SIG-M5 treated with dmso at 0.1 percent for 504 hours (cell line): ENCODE measurements at regions not wholly inside any gene's neighbourhood (a gene's known extent, or its start where the extent isn't known, plus 50 kb on each side); places are given as distances from the start of the nearest gene placed in this dataset.
"Not testable (repeated sequence)": the region's sequence is repeated elsewhere in the genome, so short reads cannot be mapped to it uniquely, and the experiment has no call there.

Experiments
- DNase-seq: peaks from one replicate; lab custom pipeline; 2025; ENCODE audit not compliant: unreplicated experiment; lab: John Stamatoyannopoulos, UW

- no peak for DNase-seq
Observed at GRCh38 chr2:186348200-186348599, 137.9 kb upstream of the ZC3H15 start.

- DNase-seq, result peak; percentile 11
Observed at GRCh38 chr2:186349508-186349907, 136.6 kb upstream of the ZC3H15 start.

GRCh38 chr2:186354160-186354559 lies 131.9 kb upstream of the ZC3H15 start:
- DNase-seq, result not testable (repeated sequence)

- DNase-seq, result no peak
Observed at GRCh38 chr2:186365406-186365805, 120.7 kb upstream of the ZC3H15 start.

- DNase-seq, result no peak
Observed at GRCh38 chr2:186379052-186379451, 107.0 kb upstream of the ZC3H15 start.

GRCh38 chr2:186380805-186381204 lies 105.3 kb upstream of the ZC3H15 start:
- no peak for DNase-seq

- DNase-seq, result no peak
Observed at GRCh38 chr2:186381573-186381972, 104.5 kb upstream of the ZC3H15 start.

- DNase-seq, result peak; percentile 3
Observed at GRCh38 chr2:186382932-186383331, 103.1 kb upstream of the ZC3H15 start.

- no peak for DNase-seq
Observed at GRCh38 chr2:186384226-186384625, 101.8 kb upstream of the ZC3H15 start.

- not testable (repeated sequence) for DNase-seq
Observed at GRCh38 chr2:186385638-186386201, 100.3 kb upstream of the ZC3H15 start.

GRCh38 chr2:186399082-186399644 lies 86.9 kb upstream of the ZC3H15 start:
- no peak for DNase-seq

GRCh38 chr2:186405842-186406241 lies 80.2 kb upstream of the ZC3H15 start:
- no peak for DNase-seq

GRCh38 chr2:186407611-186408010 lies 78.4 kb upstream of the ZC3H15 start:
- DNase-seq, result no peak

GRCh38 chr2:186410802-186411201 lies 75.3 kb upstream of the ZC3H15 start:
- no peak for DNase-seq

- no peak for DNase-seq
Observed at GRCh38 chr2:186422226-186422625, 63.8 kb upstream of the ZC3H15 start.

- no peak for DNase-seq
Observed at GRCh38 chr2:186423481-186423880, 62.6 kb upstream of the ZC3H15 start.

GRCh38 chr2:186424265-186424664 lies 61.8 kb upstream of the ZC3H15 start:
- no peak for DNase-seq

GRCh38 chr2:186425576-186425975 lies 60.5 kb upstream of the ZC3H15 start:
- no peak for DNase-seq

GRCh38 chr2:186426153-186427016 lies 59.7 kb upstream of the ZC3H15 start:
- DNase-seq, result no peak

- DNase-seq, result not testable (repeated sequence)
Observed at GRCh38 chr2:186427017-186427350, 59.1 kb upstream of the ZC3H15 start.

GRCh38 chr2:186427970-186428369 lies 58.1 kb upstream of the ZC3H15 start:
- no peak for DNase-seq

- DNase-seq, result no peak
Observed at GRCh38 chr2:186429104-186429503, 57.0 kb upstream of the ZC3H15 start.
